ENCODE measurements at regions not wholly inside any gene's neighbourhood (a gene's known extent, or its start where the extent isn't known, plus 50 kb on each side); places are given as distances from the start of the nearest gene placed in this dataset.
A peak's percentile ranks its signal among the peaks of the same experiment; 100 is the strongest.

DNA sequence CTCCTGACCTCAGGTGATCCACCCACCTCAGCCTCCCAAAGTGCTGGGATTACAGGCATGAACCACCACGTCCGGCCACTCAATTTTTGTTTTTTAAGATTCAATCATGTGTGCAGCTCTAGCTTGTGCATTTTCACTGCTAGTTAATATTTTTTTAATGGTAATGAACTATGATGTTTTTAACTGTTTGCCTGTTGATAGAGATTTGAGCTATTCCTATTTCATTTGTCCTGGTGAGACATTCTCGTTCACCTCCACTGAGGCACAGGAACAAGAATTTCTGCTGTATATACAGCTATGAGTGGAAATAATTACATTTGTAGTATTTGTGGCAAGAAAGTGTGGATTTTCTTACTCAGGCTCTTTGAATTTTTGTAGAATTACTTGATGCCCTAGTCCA, 137.7 kb upstream of the MYOCD start:
- Histone ChIP-seq H3K27ac (no peak overlapping the region), H3K9me3 (replicated peaks) (no peaks in the 10 kb centered on the region), H3K27me3 (peaks cover 14% of the 10 kb centered on the region; the same call in 1 of the 2 replicates), H3K36me3 (no peaks in the 10 kb centered on the region), H3K4me3 (no peak overlapping the region), H3K4me1 (no peaks in the 10 kb centered on the region; the same call in 1 of the 2 replicates)
- no peak for DNase-seq

GRCh38 chr17:12530161-12530560, 135.5 kb upstream of the MYOCD start:
- no peaks in the 10 kb centered on the region for H3K4me1 ChIP-seq
- no peak overlapping the region for H3K27ac ChIP-seq
- no peak for DNase-seq
- H3K4me3 ChIP-seq, result no peak overlapping the region
- peaks cover 6% of the 10 kb centered on the region; the same call in 1 of the 2 replicates for H3K27me3 ChIP-seq
- H3K36me3 ChIP-seq, result no peaks in the 10 kb centered on the region
- no peaks in the 10 kb centered on the region for H3K9me3 ChIP-seq (replicated peaks)

GRCh38 chr17:12536021-12536420, 129.7 kb upstream of the MYOCD start:
- H3K27ac ChIP-seq, result no peak overlapping the region
- H3K27me3 ChIP-seq, result peaks cover 3% of the 10 kb centered on the region
- H3K9me3 ChIP-seq (replicated peaks), result no peaks in the 10 kb centered on the region
- no peaks in the 10 kb centered on the region for H3K36me3 ChIP-seq
- H3K4me3 ChIP-seq, result no peak overlapping the region
- DNase-seq, result no peak
- no peaks in the 10 kb centered on the region for H3K4me1 ChIP-seq

GRCh38 chr17:12536472-12536871, 129.2 kb upstream of the MYOCD start:
- Histone ChIP-seq H3K36me3 (no peaks in the 10 kb centered on the region), H3K4me3 (no peak overlapping the region), H3K4me1 (no peaks in the 10 kb centered on the region), H3K9me3 (replicated peaks) (no peaks in the 10 kb centered on the region), H3K27me3 (peaks cover 3% of the 10 kb centered on the region), H3K27ac (no peak overlapping the region)
- no peak for DNase-seq

DNA sequence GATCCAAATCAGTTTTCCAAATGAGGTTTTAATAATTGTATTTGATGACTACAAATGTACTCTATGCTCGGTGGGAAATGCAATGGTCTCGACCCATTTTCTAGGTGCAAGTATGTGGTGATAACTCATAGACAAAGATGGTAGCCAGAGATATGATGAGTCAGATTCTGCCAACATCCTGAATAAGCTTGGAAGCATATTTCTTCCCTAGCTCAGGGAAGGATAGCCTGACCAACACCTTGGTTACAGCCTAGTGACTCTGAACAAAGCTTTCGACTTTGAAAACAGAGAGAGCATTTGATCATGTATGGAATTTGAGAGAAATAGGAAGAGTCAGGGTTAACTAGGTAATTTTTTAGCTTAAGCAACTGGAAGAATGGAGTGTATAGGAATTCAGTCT, 128.3 kb upstream of the MYOCD start:
- H3K36me3 ChIP-seq, result no peaks in the 10 kb centered on the region
- H3K9me3 ChIP-seq (replicated peaks), result no peaks in the 10 kb centered on the region
- no peak overlapping the region for H3K4me3 ChIP-seq
- H3K4me1 ChIP-seq, result no peaks in the 10 kb centered on the region
- H3K27ac ChIP-seq, result no peak overlapping the region
- DNase-seq, result no peak
- peaks cover 3% of the 10 kb centered on the region for H3K27me3 ChIP-seq

- no peaks in the 10 kb centered on the region for H3K4me1 ChIP-seq
- H3K27me3 ChIP-seq, result no peaks in the 10 kb centered on the region; the same call in 1 of the 2 replicates
- H3K36me3 ChIP-seq, result no peaks in the 10 kb centered on the region
- H3K9me3 ChIP-seq (replicated peaks), result no peaks in the 10 kb centered on the region
- no peak overlapping the region for H3K4me3 ChIP-seq
- no peak overlapping the region for H3K27ac ChIP-seq
- no peak for DNase-seq
Measured at GRCh38 chr17:12538003-12538402, 127.7 kb upstream of the MYOCD start.

DNA sequence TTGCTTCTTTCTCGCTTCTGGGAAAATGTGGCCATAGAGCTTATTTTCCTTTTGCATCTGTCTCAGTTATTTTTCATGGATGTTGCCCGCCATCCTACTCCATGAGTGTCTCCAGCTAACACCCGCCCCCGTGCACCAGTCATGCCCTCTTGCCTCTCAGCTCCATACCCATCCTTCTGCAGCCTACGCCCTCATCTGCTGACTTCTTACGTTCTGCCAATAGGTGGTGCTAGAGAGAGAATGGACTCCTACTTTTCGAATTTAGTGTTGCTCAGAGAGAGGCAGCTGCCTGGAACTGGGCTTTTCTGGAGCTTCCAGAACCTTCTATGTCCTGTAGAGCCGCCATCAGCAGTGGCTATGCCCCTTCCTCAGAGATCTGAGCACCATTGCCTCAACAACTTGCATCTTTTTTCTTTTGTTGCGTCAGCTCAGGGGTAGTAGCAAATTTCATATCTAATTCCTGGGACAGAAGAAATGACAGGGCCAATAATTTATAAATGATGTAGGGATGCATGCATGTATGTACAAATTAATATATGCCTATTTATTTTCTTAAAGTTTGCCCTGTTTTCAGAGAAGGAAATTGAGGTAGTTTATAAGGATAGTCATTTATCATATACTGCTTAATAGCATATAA, 119.7 kb upstream of the MYOCD start:
- peak; percentile 56 to 89 for DNase-seq
- Histone ChIP-seq H3K27ac (no peak overlapping the region), H3K4me3 (no peak overlapping the region), H3K4me1 (0 out of 2 replicates have a peak, but pooled peaks cover 3% of the 10 kb centered on the region), H3K36me3 (no peaks in the 10 kb centered on the region), H3K27me3 (peaks cover 6% of the 10 kb centered on the region; the same call in 1 of the 2 replicates), H3K9me3 (replicated peaks) (no peaks in the 10 kb centered on the region)

GRCh38 chr17:12546983-12547382, 118.7 kb upstream of the MYOCD start:
- 0 out of 2 replicates have a peak, but pooled peaks cover 3% of the 10 kb centered on the region for H3K4me1 ChIP-seq
- peaks cover 6% of the 10 kb centered on the region; the same call in 1 of the 2 replicates for H3K27me3 ChIP-seq
- H3K4me3 ChIP-seq, result no peak overlapping the region
- no peaks in the 10 kb centered on the region for H3K9me3 ChIP-seq (replicated peaks)
- DNase-seq, result no peak
- H3K27ac ChIP-seq, result no peak overlapping the region
- no peaks in the 10 kb centered on the region for H3K36me3 ChIP-seq

DNA sequence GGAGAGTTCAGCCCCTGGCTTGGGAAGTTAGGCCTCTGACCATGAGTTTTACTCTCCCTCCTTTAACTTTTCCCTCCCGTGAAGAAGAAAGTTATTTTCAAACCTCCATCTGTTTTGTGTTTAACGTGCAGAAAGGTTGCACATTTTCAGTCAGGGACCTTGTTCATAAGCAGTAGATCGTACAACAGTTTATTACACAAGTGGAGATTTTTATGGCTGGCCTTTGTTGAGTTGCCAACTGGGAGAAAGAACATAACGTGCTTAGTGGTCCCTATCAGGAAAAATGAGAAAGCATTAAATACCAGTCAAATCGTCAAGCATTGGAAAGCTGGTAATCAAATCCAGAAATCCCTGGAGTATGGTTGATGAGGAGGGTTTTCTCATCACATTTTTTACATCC, 117.9 kb upstream of the MYOCD start:
- Histone ChIP-seq H3K27me3 (peaks cover 6% of the 10 kb centered on the region; the same call in 1 of the 2 replicates), H3K27ac (no peak overlapping the region), H3K36me3 (no peaks in the 10 kb centered on the region), H3K4me3 (no peak overlapping the region), H3K9me3 (replicated peaks) (no peaks in the 10 kb centered on the region), H3K4me1 (0 out of 2 replicates have a peak, but pooled peaks cover 3% of the 10 kb centered on the region)
- DNase-seq, result no peak

GRCh38 chr17:12548558-12548957, 117.1 kb upstream of the MYOCD start:
- H3K36me3 ChIP-seq, result no peaks in the 10 kb centered on the region
- no peak for DNase-seq
- H3K9me3 ChIP-seq (replicated peaks), result no peaks in the 10 kb centered on the region
- no peak overlapping the region for H3K27ac ChIP-seq
- H3K4me3 ChIP-seq, result no peak overlapping the region
- H3K27me3 ChIP-seq, result peaks cover 6% of the 10 kb centered on the region; the same call in 1 of the 2 replicates
- H3K4me1 ChIP-seq, result 0 out of 2 replicates have a peak, but pooled peaks cover 3% of the 10 kb centered on the region

GRCh38 chr17:12549499-12550041, 116.1 kb upstream of the MYOCD start:
- peak in 1 of 2 experiments; percentile 26 for DNase-seq
- H3K9me3 ChIP-seq (replicated peaks), result no peaks in the 10 kb centered on the region
- H3K27me3 ChIP-seq, result peaks cover 6% of the 10 kb centered on the region; the same call in 1 of the 2 replicates
- no peak overlapping the region for H3K27ac ChIP-seq
- H3K4me3 ChIP-seq, result no peak overlapping the region
- 0 out of 2 replicates have a peak, but pooled peaks cover 3% of the 10 kb centered on the region for H3K4me1 ChIP-seq
- H3K36me3 ChIP-seq, result no peaks in the 10 kb centered on the region

DNA sequence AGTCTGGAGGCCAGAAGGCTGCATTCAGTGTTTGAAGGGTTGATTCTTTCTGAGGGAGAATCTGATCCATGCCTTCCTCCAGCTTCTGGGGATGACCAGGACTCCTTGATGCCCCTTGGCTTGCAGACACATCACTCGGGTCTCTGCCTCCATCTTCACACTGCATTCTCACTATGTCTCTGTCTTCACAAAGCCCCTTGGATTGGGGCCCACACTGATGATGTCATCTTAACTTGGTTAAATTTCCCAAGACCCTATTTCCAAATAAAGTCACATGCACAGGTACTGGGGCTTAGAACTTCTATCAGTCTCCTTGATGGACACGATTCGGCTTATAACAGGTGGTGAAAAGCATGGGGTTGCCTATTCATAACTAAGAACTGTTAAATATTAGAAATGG, 112.1 kb upstream of the MYOCD start:
- Histone ChIP-seq H3K27me3 (peaks cover 3% of the 10 kb centered on the region), H3K4me1 (0 out of 2 replicates have a peak, but pooled peaks cover 3% of the 10 kb centered on the region), H3K4me3 (no peak overlapping the region), H3K36me3 (no peaks in the 10 kb centered on the region), H3K9me3 (replicated peaks) (no peaks in the 10 kb centered on the region), H3K27ac (no peak overlapping the region)
- DNase-seq, result no peak

DNA sequence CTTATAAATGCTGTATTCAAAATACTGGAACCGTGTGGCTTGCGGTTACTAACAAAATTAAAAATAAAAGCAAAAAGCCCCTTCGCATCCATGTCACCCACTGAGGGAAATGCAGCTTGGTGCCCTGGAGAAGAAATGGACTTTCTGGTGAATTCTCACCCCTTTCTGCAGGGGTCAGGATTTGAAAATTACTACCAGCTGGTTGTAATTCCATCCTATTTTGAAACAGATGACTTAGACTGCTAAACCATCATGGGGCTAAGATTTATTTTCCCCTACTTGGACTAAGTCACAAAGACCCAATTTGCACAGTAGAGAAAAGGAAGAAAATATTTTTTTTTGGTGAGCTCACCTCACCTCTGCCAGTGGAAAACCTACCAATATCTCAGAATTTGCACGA, 111.4 kb upstream of the MYOCD start:
- Histone ChIP-seq H3K4me1 (0 out of 2 replicates have a peak, but pooled peaks cover 1% of the 10 kb centered on the region), H3K27ac (no peak overlapping the region), H3K27me3 (peaks cover 3% of the 10 kb centered on the region), H3K4me3 (no peak overlapping the region), H3K36me3 (no peaks in the 10 kb centered on the region), H3K9me3 (replicated peaks) (no peaks in the 10 kb centered on the region)
- DNase-seq, result no peak

DNA sequence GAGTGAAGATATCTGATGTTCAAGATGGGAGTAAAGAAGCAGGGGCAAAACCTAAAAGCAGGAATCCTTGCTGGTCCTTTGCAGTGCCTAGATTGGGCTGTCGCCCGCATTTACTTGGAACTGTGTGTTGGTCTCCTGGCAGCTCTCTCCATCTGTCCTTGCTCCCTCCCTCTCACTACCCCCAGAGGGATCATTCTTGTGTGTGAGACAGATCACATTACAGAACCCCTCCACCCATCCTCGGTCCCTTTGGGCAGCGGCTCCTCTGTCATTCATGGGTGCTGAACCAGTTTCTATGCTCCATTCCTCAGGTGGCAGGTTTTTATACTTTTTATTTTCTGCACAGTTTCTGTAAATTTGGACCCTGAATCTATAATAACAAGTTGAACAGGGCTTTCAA, 99.4 kb upstream of the MYOCD start:
- DNase-seq, result peak in 1 of 2 experiments; percentile 64
- no peaks in the 10 kb centered on the region for H3K9me3 ChIP-seq (replicated peaks)
- H3K27me3 ChIP-seq, result peaks cover 22% of the 10 kb centered on the region
- H3K27ac ChIP-seq, result no peak overlapping the region
- H3K4me1 ChIP-seq, result no peaks in the 10 kb centered on the region
- H3K4me3 ChIP-seq, result no peak overlapping the region
- no peaks in the 10 kb centered on the region for H3K36me3 ChIP-seq

GRCh38 chr17:12567077-12568053, 98.3 kb upstream of the MYOCD start:
- Histone ChIP-seq H3K27ac (no peak overlapping the region), H3K9me3 (replicated peaks) (no peaks in the 10 kb centered on the region)
- DNase-seq, result no peak

More at GRCh38 chr17:12567077-12568053, 98.3 kb upstream of the MYOCD start:
- Histone ChIP-seq H3K36me3 (no peaks in the 10 kb centered on the region), H3K4me3 (no peak overlapping the region), H3K27me3 (peaks cover 26% of the 10 kb centered on the region), H3K4me1 (no peaks in the 10 kb centered on the region)

Measured in SJCRH30 (cell line).